RPMI8226 (cell line): ENCODE measurements at regions not wholly inside any gene's neighbourhood (a gene's known extent, or its start where the extent isn't known, plus 50 kb on each side); places are given as distances from the start of the nearest gene placed in this dataset.
"Not testable (repeated sequence)": the region's sequence is repeated elsewhere in the genome, so short reads cannot be mapped to it uniquely, and the experiment has no call there.

ENCODE experiments used
- DNase-seq: peaks from one replicate; pipeline ENCODE4 v3.0.0-alpha.2; 2015

DNA sequence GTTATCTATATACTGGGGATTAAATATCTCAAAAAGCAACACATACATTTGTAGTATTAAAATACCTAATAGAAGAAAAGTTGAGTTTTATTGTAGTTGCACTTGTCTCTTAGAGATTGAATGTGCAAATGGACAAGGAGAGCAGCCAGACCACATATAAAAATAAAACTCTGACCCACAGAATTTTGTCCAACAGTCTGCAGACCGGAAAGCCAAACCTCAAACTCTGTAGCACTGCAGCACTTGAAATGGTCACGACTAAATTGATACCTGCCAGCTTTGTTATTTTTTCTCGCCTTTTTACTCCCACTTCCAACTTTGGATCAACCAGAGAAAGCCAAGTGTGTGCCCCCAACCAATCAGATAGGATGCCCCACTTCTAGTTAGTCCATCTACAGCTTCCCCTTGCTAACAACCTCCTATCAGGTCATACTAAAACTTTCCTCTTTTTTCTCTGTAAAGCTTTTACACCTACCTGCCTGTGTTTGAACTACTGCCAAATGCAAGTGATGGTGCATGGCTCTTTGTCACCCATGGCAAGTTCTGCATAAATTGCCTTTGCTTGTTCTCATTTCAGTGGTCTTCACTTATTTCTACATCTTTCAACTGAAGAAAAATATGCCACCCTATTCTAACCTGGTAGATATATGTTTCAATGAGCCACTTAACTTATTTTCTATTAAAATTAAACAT lies 1250.7 kb upstream of the SPRY2 start:
- DNase-seq: no peak

DNA sequence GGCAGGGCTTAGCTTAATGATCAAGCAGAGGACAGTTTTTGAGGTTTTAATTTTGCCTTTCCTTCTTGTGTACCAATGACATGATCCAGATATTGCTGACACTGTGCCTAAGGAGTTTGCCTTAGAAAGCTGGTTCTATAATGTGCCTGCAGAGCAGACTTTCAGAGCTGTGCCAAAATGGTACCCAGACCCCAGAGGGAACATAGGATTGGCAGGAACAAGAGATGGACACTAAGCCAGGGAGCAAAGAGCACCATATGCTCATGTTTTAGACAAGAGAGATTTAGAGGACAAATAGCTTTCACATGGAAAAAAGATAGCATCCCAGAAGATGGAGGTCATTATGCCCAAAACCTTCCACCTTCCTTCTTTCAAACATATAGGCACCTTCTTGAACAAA lies 1241.5 kb upstream of the SPRY2 start:
- no peak for DNase-seq

- DNase-seq: no peak
Observed at GRCh38 chr13:81577601-81578195, 1236.8 kb upstream of the SPRY2 start.

- no peak for DNase-seq
Observed at GRCh38 chr13:81568824-81569223, 1227.9 kb upstream of the SPRY2 start.

GRCh38 chr13:81565849-81566248 lies 1224.9 kb upstream of the SPRY2 start:
- no peak for DNase-seq

DNA sequence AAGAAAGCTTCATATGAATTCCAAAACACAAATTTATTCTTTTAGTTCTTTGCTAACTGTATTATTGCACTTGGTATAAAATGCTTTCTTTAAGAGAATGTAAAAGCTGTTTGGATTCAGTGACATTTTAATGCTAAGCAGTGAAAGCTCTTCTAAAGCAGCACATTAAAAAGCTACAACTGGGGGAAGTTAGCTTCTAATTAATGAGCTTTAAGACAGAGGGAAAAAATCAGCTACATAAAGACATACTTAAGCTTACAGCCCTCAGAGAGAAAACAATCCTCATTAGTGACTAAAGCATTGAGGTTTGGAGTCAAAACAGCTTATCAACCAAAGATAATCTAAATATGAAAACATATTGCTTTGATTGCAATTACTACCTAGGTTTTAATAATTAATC lies 1222.2 kb upstream of the SPRY2 start:
- no peak for DNase-seq

DNA sequence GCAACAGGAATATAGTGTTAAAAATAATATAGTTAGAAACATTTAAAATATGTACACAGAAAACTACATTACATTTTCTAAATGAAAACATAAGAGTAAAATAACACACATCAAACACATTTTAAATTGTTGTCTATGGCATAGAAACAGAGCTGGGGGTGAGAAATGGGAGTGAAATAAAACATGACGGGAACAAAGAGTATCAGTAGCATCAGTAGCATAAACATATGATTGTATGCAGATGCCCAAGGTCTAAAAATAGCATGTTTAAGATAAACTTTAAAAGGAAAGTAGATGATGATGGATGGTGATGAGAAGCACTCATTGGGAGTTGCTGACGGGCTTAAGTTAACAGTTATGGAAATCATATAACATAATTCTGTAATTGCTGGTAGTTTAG lies 1221.7 kb upstream of the SPRY2 start:
- no peak for DNase-seq

- no peak for DNase-seq
Observed at GRCh38 chr13:81551036-81551435, 1210.1 kb upstream of the SPRY2 start.

DNA sequence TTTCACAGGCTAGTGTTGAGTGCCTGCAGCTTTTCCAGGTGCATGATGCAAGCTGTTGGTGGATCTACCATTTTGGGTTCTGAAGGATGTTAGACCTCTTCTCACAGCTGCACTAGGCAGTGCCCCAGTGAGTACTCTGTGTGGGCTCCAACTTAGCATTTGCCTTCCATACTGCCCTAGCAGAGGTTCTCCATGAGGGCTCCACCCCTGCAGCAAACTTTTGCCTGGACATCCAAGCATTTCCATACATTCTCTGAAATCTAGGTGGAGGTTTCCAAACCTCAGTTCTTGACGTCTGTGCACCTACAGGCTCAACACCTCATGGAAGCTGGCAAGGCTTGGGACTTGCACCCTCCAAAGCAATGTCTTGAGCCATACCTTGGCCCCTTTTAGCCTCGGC lies 1205.4 kb upstream of the SPRY2 start:
- DNase-seq: not testable (repeated sequence)

DNA sequence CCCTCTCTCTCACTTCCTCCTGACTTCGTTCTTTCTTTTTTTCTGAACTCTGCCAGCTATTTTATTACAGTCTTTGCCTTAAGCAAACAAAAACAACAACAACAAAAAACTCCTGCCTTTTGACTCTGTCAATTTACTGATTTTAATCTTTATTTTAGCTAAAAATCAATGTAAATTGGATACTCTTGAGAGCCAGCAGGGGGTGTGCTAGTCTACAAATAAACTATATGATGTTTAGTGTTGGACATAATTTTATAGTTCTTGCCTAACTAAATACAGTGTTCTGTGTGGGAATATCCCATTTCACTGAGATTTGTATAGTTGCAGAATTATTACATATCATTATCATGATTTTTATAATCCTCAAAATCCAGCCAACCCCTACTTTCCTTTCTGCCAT lies 1199.9 kb upstream of the SPRY2 start:
- no peak for DNase-seq

DNA sequence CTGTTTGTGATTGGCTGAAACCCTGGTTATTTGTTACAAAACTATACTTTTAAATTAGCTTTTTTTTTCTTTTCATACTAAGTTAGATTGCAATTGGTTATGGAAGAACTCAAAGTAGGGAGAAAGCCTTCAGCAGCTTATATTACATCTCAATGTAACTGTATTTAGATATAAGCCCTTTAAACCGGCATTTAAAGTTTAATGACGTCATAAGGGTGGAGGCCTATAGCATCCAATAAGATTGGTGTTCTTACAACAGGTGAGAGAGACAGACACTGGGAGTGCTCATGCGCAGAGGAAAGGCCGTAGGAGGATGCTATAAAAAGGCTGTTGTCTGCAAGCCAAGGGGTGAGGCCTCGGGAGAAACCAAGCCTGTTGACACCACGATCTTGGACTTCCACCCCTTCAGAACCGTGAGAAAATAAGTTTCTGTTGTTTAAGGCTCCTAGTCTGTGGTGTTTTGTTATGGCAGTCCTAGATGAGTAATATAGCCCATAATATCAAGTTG lies 1198.8 kb upstream of the SPRY2 start:
- no peak for DNase-seq

DNA sequence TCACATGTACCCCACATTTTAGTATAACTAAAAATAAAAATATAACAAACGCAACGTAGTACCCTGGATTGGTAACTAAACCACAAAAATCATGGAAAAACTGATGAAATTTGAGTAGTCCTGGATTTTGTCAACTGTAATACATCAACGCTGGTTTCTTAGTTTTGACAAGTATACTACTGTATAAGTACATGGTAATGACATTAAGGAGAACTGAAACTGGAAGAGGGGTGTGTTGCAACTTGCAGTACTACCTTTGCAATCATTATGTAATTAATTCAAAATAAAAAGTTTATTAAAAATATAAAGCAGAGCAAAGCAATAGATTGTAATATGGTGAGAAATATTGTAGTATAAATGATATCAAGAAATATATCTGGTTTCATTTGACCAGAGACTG lies 1158.0 kb upstream of the SPRY2 start:
- no peak for DNase-seq

GRCh38 chr13:81493144-81493543 lies 1152.2 kb upstream of the SPRY2 start:
- DNase-seq: no peak

DNA sequence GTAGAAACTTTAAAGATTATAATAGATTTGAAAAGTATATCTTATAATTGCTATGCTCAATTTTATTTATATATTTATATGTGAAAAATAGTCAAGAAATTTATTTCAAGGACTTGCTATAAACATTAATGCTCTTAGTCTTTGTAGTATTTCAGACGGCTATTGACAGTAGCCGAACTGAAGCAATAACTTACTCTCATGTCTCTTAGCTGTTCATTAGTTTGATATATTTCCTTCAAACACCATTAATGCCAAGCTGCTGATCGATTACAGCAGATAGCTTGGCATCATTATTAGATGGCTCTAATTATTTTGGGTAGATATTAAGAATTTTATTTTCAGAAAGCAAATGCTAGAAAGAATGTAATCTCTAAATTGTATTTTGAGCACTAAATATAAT lies 1151.5 kb upstream of the SPRY2 start:
- DNase-seq: no peak

DNA sequence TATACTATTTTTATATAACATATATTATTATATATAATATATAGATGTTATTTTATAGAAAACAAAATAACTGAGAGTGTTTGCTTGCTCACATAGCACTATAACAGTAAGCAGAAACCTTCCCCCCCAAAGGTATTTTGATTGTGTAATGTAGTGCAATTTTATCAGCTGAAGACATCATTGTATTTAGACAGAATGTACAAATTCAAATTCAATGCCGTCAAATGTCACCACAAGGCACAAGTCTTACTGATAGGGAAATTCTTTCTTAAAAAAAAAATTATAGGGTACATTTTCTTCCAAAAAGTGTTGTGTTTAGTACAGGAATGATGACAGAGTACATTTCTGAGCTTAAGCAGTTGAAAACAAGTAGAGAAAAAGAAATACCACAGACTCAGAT lies 1147.1 kb upstream of the SPRY2 start:
- no peak for DNase-seq

DNA sequence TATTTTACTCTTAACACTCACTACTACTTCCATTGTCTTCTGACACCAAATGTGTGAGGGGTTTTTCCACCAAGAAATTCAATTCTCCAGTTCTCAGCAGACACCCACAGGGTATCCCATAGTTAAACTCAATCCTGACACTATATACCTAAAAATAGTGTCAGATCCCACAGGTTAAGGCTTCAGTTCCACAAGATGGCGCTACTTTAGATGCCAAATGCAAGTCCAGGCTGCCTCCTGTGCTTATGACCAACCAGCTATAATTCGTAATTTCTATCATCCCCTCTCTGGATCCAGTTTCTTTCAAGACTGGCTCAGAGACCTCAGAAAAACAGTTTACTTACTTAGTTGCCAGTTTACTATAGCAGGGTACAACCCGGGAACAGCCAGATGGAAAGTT lies 1146.2 kb upstream of the SPRY2 start:
- peak; percentile 5 for DNase-seq

GRCh38 chr13:81480634-81481033 lies 1139.7 kb upstream of the SPRY2 start:
- no peak for DNase-seq

DNA sequence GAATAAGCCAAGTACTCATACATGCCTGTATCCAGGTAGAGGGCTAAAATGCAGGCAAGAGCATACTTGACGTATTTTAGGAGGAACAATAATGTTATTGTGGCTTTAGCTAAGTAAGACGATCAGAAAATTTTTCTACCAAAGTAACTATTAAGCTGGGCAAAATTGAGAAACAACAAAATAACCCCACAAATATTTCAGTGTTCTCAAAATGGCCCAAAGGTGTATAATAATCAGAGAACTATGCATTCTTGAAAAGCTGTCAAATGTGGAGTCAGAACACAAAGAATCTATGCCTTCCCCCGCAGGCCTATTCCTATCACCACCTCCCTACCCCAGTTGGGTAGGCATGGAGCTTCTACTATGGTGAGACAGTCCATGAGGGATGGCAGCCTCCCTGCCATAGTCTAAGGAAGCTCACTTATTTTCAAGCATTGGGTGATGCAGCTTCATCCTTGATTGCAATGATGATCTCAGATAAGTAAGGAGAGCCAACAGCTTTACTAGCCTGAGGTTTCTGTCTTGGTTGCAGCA lies 1132.5 kb upstream of the SPRY2 start:
- DNase-seq: no peak

DNA sequence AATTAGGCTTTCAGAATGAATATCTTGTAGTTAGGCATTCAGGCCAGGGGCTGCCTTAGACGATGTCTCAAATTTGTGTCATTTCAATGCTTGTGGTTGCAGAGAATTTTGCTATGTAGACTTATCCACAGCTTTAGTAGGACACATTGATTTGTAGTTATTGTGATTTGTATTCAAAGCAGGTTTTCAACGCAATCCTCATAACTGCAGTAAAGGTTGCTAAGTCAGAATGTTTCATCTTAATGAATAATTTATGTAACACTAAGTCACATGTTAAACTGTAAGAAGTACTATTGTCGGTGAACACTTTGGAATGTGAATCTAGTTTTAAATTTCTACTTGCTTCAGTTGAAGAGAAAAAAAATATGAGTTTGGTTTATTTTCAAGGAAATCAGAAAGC lies 1117.2 kb upstream of the SPRY2 start:
- DNase-seq: no peak

- DNase-seq: no peak
Observed at GRCh38 chr13:81446441-81446840, 1105.5 kb upstream of the SPRY2 start.

- DNase-seq: no peak
Observed at GRCh38 chr13:81442904-81443303, 1102.0 kb upstream of the SPRY2 start.

DNA sequence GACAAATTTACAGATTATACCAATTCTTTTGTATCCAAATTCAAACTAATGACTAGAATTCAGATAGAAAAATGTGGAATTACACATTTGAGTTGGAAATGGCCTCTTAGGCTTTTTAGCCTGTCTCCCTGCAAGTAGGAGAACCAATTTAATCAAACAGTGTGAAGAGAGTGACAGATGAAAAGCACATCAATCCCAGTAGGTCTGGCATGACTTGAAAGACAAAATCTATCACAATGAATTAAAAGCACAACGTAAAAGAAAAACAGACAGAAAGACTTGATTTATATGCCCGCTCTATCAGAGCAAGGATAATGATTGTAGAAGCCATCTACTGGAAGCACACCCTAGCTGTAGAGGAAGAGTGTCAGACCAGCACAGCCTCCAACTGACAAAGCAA lies 1084.4 kb upstream of the SPRY2 start:
- no peak for DNase-seq

GRCh38 chr13:81409284-81409683 lies 1068.4 kb upstream of the SPRY2 start:
- no peak for DNase-seq

- no peak for DNase-seq
Observed at GRCh38 chr13:81408647-81409046, 1067.7 kb upstream of the SPRY2 start.
